Loucy (cell line): ENCODE measurements at regions not wholly inside any gene's neighbourhood (a gene's known extent, or its start where the extent isn't known, plus 50 kb on each side); places are given as distances from the start of the nearest gene placed in this dataset.

ENCODE experiments used
- H2AFZ ChIP-seq: fragments of 200-600 bp; sonication (generic); 2 replicates; pipeline ENCODE4 v1.6.0; 2016; ENCODE audit warnings: antibody characterized with exemption, mild to moderate bottlenecking, low read length, moderate library complexity
- H3F3A ChIP-seq: fragments of 200-600 bp; 2 replicates; pipeline ENCODE4 v1.6.0; 2016; ENCODE audit warnings: antibody characterized with exemption, low read depth, mild to moderate bottlenecking
- H3K27me3 ChIP-seq: fragments of 200-600 bp; sonication (generic); 2 replicates; pipeline ENCODE4 v1.6.1; 2014; ENCODE audit warnings: low read length, mild to moderate bottlenecking; ENCODE audit not compliant: insufficient read depth, poor library complexity, severe bottlenecking
- H3K36me3 ChIP-seq: fragments of 200-600 bp; sonication (generic); 2 replicates; pipeline ENCODE4 v1.6.1; 2016; ENCODE audit warnings: low read length; ENCODE audit not compliant: insufficient read depth
- H3K4me1 ChIP-seq: fragments of 200-600 bp; sonication (generic); 2 replicates; pipeline ENCODE4 v1.5.1; 2014; ENCODE audit warnings: low read length, mild to moderate bottlenecking; ENCODE audit not compliant: insufficient read depth, poor library complexity, severe bottlenecking
- H3K4me2 ChIP-seq: fragments of 200-600 bp; sonication (generic); 2 replicates; pipeline ENCODE4 v1.6.0; 2014; ENCODE audit warnings: antibody characterized with exemption, low read length, low read depth, mild to moderate bottlenecking; ENCODE audit not compliant: poor library complexity, severe bottlenecking
- H3K4me3 ChIP-seq: fragments of 200-600 bp; sonication (generic); 2 replicates; pipeline ENCODE4 v1.5.1; 2014; ENCODE audit warnings: low read length, mild to moderate bottlenecking, mixed read lengths; ENCODE audit not compliant: poor library complexity, severe bottlenecking
- H3K79me2 ChIP-seq: fragments of 200-600 bp; sonication (generic); 2 replicates; pipeline ENCODE4 v1.6.1; 2014; ENCODE audit warnings: low read length; ENCODE audit not compliant: insufficient read depth
- H3K9ac ChIP-seq: fragments of 200-600 bp; sonication (generic); 2 replicates; pipeline ENCODE4 v1.6.0; 2014; ENCODE audit warnings: mild to moderate bottlenecking, low read depth, low read length, moderate library complexity; ENCODE audit not compliant: poor library complexity, severe bottlenecking
- H3K9me2 ChIP-seq: fragments of 200-600 bp; sonication (generic); replicated peaks from 2 replicates; pipeline ENCODE4 v1.6.1; 2016; ENCODE audit warnings: low read depth, low read length, mixed read lengths
- H3K9me3 ChIP-seq: fragments of 200-600 bp; sonication (generic); 2 replicates; pipeline ENCODE4 v1.6.1; 2014; ENCODE audit warnings: mild to moderate bottlenecking, antibody characterized with exemption, low read length, low read depth; ENCODE audit not compliant: insufficient read depth
- H4K20me1 ChIP-seq: fragments of 200-600 bp; sonication (generic); 2 replicates; pipeline ENCODE4 v1.6.0; 2014; ENCODE audit warnings: antibody characterized with exemption, low read length, mild to moderate bottlenecking; ENCODE audit not compliant: insufficient read depth, poor library complexity, severe bottlenecking
- EZH2phosphoT487 ChIP-seq: fragments of 200-600 bp; IDR thresholded peaks from 2 replicates; pipeline ENCODE4 v1.6.1; 2018; ENCODE audit warnings: antibody characterized with exemption, mild to moderate bottlenecking, moderate library complexity, borderline replicate concordance
- TF ChIP-seq, protein P1 (sequence below): fragments of 200-600 bp; sonication (generic); conservative IDR thresholded peaks from 2 replicates; pipeline ENCODE4 v1.5.1; 2014; ENCODE audit warnings: mild to moderate bottlenecking, antibody characterized with exemption, low read length

DNA sequence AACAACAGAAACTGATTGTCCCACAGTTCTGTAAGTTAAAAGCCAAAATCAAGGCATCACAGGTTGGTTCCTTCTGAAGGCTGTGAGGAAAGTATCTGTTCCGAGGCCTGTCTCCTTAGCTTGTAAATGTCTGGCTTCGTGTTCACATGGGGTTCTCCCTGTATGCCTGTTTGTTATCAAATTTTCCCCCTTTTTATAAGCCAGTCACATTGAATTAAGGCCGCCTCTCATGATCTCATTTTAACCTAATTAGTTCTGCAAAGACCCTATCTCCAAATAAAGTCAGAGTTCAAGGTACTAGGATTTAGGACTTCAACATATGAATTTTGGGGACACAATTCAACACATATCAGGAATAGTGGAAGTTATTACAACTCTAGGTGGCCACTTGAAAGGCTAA lies 331.5 kb downstream of the PIK3R1 start:
- H3K4me2 ChIP-seq: no peak overlapping the region
- H4K20me1 ChIP-seq: no peaks in the 10 kb centered on the region
- no peak overlapping the region for H3K4me3 ChIP-seq
- H3K27me3 ChIP-seq: no peaks in the 10 kb centered on the region
- TF ChIP-seq, protein P1, sequence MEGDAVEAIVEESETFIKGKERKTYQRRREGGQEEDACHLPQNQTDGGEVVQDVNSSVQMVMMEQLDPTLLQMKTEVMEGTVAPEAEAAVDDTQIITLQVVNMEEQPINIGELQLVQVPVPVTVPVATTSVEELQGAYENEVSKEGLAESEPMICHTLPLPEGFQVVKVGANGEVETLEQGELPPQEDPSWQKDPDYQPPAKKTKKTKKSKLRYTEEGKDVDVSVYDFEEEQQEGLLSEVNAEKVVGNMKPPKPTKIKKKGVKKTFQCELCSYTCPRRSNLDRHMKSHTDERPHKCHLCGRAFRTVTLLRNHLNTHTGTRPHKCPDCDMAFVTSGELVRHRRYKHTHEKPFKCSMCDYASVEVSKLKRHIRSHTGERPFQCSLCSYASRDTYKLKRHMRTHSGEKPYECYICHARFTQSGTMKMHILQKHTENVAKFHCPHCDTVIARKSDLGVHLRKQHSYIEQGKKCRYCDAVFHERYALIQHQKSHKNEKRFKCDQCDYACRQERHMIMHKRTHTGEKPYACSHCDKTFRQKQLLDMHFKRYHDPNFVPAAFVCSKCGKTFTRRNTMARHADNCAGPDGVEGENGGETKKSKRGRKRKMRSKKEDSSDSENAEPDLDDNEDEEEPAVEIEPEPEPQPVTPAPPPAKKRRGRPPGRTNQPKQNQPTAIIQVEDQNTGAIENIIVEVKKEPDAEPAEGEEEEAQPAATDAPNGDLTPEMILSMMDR: no peak
- TF ChIP-seq EZH2phosphoT487: no peak
- no peaks in the 10 kb centered on the region for H3K79me2 ChIP-seq
- H3K9me3 ChIP-seq: no peaks in the 10 kb centered on the region
- H3K9me2 ChIP-seq: no peaks in the 10 kb centered on the region
- H3K9ac ChIP-seq: no peak overlapping the region
- peaks cover 15% of the 10 kb centered on the region for H3K4me1 ChIP-seq
- no peaks in the 10 kb centered on the region for H3F3A ChIP-seq
- no peaks in the 10 kb centered on the region for H3K36me3 ChIP-seq
- H2AFZ ChIP-seq: no peak overlapping the region

DNA sequence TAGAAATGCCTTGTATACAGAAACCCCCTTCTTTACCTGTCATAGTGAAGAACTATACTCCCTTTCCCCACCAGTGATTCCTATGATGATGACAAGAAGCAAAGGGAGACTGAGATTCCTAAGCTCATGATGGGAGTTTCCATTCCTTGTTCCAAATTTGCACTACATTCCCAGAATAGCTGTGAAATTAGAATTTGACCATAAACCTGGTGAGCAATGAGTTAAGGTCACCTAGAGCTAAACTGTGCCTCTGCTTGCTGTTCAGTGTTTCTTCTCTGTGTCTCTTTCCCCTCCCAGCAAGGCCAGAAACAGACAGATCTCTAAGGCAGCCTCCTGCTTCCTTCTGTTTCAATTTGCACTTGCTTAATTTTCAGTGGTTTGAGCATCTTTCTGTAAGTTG lies 332.1 kb downstream of the PIK3R1 start:
- H3K9me3 ChIP-seq: no peaks in the 10 kb centered on the region
- no peaks in the 10 kb centered on the region for H3K9me2 ChIP-seq
- H3F3A ChIP-seq: no peaks in the 10 kb centered on the region
- no peaks in the 10 kb centered on the region for H4K20me1 ChIP-seq
- H3K4me2 ChIP-seq: no peak overlapping the region
- H3K4me3 ChIP-seq: no peak overlapping the region
- H3K27me3 ChIP-seq: no peaks in the 10 kb centered on the region
- peaks cover 15% of the 10 kb centered on the region for H3K4me1 ChIP-seq
- H3K36me3 ChIP-seq: no peaks in the 10 kb centered on the region
- H2AFZ ChIP-seq: no peak overlapping the region
- H3K79me2 ChIP-seq: no peaks in the 10 kb centered on the region
- no peak for TF ChIP-seq EZH2phosphoT487
- TF ChIP-seq, protein P1: no peak
- H3K9ac ChIP-seq: no peak overlapping the region

DNA sequence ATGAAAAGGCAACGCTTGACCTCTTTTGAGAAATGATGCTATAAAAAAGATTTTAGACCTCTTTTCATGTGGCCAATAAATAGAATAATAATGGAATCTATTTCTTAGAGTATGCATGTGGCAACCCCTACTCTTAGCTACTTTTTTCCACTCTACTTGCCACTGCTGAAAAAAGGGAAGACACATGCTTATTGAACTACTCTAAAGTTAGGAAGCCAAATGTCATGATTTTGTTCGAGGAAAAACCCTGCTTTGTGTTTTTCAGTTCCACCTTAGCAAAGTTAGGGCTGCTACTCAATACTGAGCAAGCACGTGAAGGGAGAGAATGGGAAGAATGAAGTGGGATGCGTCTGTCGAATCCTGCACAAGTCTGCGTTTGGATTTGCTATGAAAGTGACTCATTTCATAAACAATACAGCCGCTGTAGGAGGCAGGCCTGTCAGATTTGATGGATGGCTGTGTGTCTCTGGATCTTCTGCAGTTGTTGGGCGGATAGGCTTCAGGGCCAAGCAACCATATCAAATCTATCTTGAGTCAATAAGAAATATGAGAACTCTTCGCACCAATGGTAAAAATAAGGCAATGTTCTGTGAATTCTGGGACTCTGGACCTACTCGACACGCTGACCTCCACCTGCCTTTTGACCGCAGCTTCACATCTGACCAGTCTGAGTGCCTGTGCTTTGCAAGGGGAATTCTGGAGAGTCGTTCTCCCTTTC lies 333.6 kb downstream of the PIK3R1 start:
- TF ChIP-seq, protein P1: no peak
- no peak for TF ChIP-seq EZH2phosphoT487
- Histone ChIP-seq H3F3A (no peaks in the 10 kb centered on the region), H3K79me2 (no peaks in the 10 kb centered on the region), H4K20me1 (no peaks in the 10 kb centered on the region), H3K9ac (no peak overlapping the region), H3K9me3 (no peaks in the 10 kb centered on the region), H3K4me2 (no peak overlapping the region), H3K9me2 (no peaks in the 10 kb centered on the region), H2AFZ (no peak overlapping the region), H3K36me3 (no peaks in the 10 kb centered on the region), H3K4me3 (no peak overlapping the region), H3K4me1 (peaks cover 12% of the 10 kb centered on the region), H3K27me3 (no peaks in the 10 kb centered on the region)
